ENCODE measurements at regions not wholly inside any gene's neighbourhood (a gene's known extent, or its start where the extent isn't known, plus 50 kb on each side); places are given as distances from the start of the nearest gene placed in this dataset.

GRCh38 chr1:95435611-95436010 lies 201.6 kb downstream of the RWDD3 start:
- TF ChIP-seq CTCF (IDR thresholded peaks at IDR 0.05) (no peak), POLR2A (IDR thresholded peaks at IDR 0.05) (no peak)

Measured in thyroid gland (tissue), 4 donors.